GM23338 (cell line): ENCODE measurements at regions not wholly inside any gene's neighbourhood (a gene's known extent, or its start where the extent isn't known, plus 50 kb on each side); places are given as distances from the start of the nearest gene placed in this dataset.

ENCODE experiments used
- ATAC-seq: fragments of 200-7000 bp; cut with Tn5 transposase; 3 replicates; pipeline ENCODE4 v1.9.1; 2020
- DNase-seq: peaks from one replicate; pipeline ENCODE4 v3.0.0-alpha.2; 2015; ENCODE audit warnings: low spot score
- H2AFZ ChIP-seq: fragments of 200-600 bp; sonication (generic); 2 replicates; pipeline ENCODE4 v1.8.0; 2016; ENCODE audit warnings: antibody characterized with exemption, mild to moderate bottlenecking, moderate library complexity
- H3F3A ChIP-seq: fragments of 200-600 bp; sonication (generic); replicated peaks from 2 replicates; pipeline ENCODE4 v1.8.0; 2017; ENCODE audit warnings: antibody characterized with exemption, mixed run types, low read depth
- H3K27ac ChIP-seq: fragments of 200-600 bp; sonication (generic); 2 replicates; pipeline ENCODE4 v1.6.1; 2016; ENCODE audit warnings: low read depth
- H3K27me3 ChIP-seq: fragments of 200-600 bp; sonication (generic); 2 replicates; pipeline ENCODE4 v1.8.0; 2016; ENCODE audit warnings: mild to moderate bottlenecking, mixed run types, moderate library complexity; ENCODE audit not compliant: insufficient read depth
- H3K36me3 ChIP-seq: fragments of 200-600 bp; sonication (generic); 2 replicates; pipeline ENCODE4 v1.8.0; 2016; ENCODE audit warnings: mild to moderate bottlenecking; ENCODE audit not compliant: insufficient read depth
- H3K4me1 ChIP-seq: fragments of 200-600 bp; sonication (generic); 2 replicates; pipeline ENCODE4 v1.8.0; 2016; ENCODE audit warnings: mild to moderate bottlenecking, moderate library complexity; ENCODE audit not compliant: insufficient read depth
- H3K4me2 ChIP-seq: fragments of 200-600 bp; sonication (generic); 2 replicates; pipeline ENCODE4 v1.7.1; 2017; ENCODE audit warnings: mixed run types
- H3K4me3 ChIP-seq: fragments of 200-600 bp; sonication (generic); 2 replicates; pipeline ENCODE4 v1.6.1; 2016; ENCODE audit warnings: mixed run types
- H3K79me2 ChIP-seq: fragments of 200-600 bp; sonication (generic); replicated peaks from 2 replicates; pipeline ENCODE4 v1.8.0; 2017; ENCODE audit warnings: mild to moderate bottlenecking; ENCODE audit not compliant: insufficient read depth
- H3K9me2 ChIP-seq: fragments of 200-600 bp; sonication (generic); 2 replicates; pipeline ENCODE4 v1.8.0; 2017; ENCODE audit not compliant: insufficient read depth
- H4K20me1 ChIP-seq: fragments of 200-600 bp; sonication (generic); replicated peaks from 2 replicates; pipeline ENCODE4 v1.8.0; 2017; ENCODE audit warnings: mild to moderate bottlenecking; ENCODE audit not compliant: insufficient read depth
- H3K27ac Mint-ChIP-seq: 2 replicates; pipeline ENCODE4 v1.8.0; 2020; ENCODE audit warnings: inconsistent platforms, mild to moderate bottlenecking, moderate library complexity, mixed read lengths
- H3K27me3 Mint-ChIP-seq: 3 replicates; pipeline ENCODE4 v1.8.0; 2022; ENCODE audit warnings: low read depth, mild to moderate bottlenecking, moderate library complexity, mixed read lengths, inconsistent platforms; ENCODE audit not compliant: insufficient read depth, poor library complexity
- H3K36me3 Mint-ChIP-seq: 3 replicates; pipeline ENCODE4 v1.8.0; 2021; ENCODE audit warnings: low read depth, mild to moderate bottlenecking, inconsistent platforms, moderate library complexity, mixed read lengths
- H3K4me1 Mint-ChIP-seq: 3 replicates; pipeline ENCODE4 v1.8.0; 2020; ENCODE audit warnings: mild to moderate bottlenecking, inconsistent platforms, mixed read lengths
- H3K4me3 Mint-ChIP-seq: 3 replicates; pipeline ENCODE4 v1.8.0; 2021; ENCODE audit warnings: moderate library complexity, mild to moderate bottlenecking, inconsistent platforms, mixed read lengths
- H3K9me3 Mint-ChIP-seq: 3 replicates; pipeline ENCODE4 v1.8.0; 2020; ENCODE audit warnings: moderate library complexity, mild to moderate bottlenecking, inconsistent platforms, mixed read lengths
- CREB1 ChIP-seq: fragments of 250-450 bp; sonication (Bioruptor Pico); IDR thresholded peaks from 2 replicates; pipeline ENCODE4 v1.5.0; 2020; ENCODE audit warnings: low read depth, mild to moderate bottlenecking, moderate library complexity
- ETS1 ChIP-seq: IDR thresholded peaks from 2 replicates; pipeline ENCODE4 v1.6.1; 2016; ENCODE audit warnings: antibody characterized with exemption
- EZH2phosphoT487 ChIP-seq: fragments of 200-600 bp; sonication (generic); IDR thresholded peaks from one replicate; pipeline ENCODE4 v1.8.1; 2018; ENCODE audit warnings: antibody characterized with exemption; ENCODE audit not compliant: unreplicated experiment
- JUNB ChIP-seq: IDR thresholded peaks from one replicate; pipeline ENCODE4 v1.6.1; 2016; ENCODE audit warnings: antibody characterized with exemption; ENCODE audit not compliant: unreplicated experiment
- NANOG ChIP-seq: IDR thresholded peaks from 2 replicates; pipeline ENCODE4 v1.6.1; 2016; ENCODE audit warnings: antibody characterized with exemption, borderline replicate concordance
- POLR2AphosphoS5 ChIP-seq: IDR thresholded peaks from 2 replicates; pipeline ENCODE4 v1.6.1; 2016; ENCODE audit warnings: antibody characterized with exemption, low read depth
- STAT1 ChIP-seq: IDR thresholded peaks from one replicate; pipeline ENCODE4 v1.6.1; 2016; ENCODE audit warnings: antibody characterized with exemption; ENCODE audit not compliant: unreplicated experiment
- ZNF114 ChIP-seq: fragments of 250-450 bp; sonication (Bioruptor Pico); IDR thresholded peaks from 2 replicates; pipeline ENCODE4 v1.5.0; 2020; ENCODE audit warnings: mild to moderate bottlenecking, moderate library complexity
- ZNF331 ChIP-seq: fragments of 250-450 bp; sonication (Bioruptor Pico); IDR thresholded peaks from 2 replicates; pipeline ENCODE4 v1.5.0; 2020; ENCODE audit warnings: low read depth, mild to moderate bottlenecking, moderate library complexity
- TF ChIP-seq, protein P1 (sequence below): fragments of 250-450 bp; sonication (Bioruptor Pico); IDR thresholded peaks from 2 replicates; pipeline ENCODE4 v1.5.0; 2020; ENCODE audit warnings: mild to moderate bottlenecking, moderate library complexity
- TF ChIP-seq, protein P2 (sequence below): IDR thresholded peaks from one replicate; pipeline ENCODE4 v1.6.1; 2018; ENCODE audit warnings: antibody characterized with exemption; ENCODE audit not compliant: unreplicated experiment

- TF ChIP-seq, protein P1, sequence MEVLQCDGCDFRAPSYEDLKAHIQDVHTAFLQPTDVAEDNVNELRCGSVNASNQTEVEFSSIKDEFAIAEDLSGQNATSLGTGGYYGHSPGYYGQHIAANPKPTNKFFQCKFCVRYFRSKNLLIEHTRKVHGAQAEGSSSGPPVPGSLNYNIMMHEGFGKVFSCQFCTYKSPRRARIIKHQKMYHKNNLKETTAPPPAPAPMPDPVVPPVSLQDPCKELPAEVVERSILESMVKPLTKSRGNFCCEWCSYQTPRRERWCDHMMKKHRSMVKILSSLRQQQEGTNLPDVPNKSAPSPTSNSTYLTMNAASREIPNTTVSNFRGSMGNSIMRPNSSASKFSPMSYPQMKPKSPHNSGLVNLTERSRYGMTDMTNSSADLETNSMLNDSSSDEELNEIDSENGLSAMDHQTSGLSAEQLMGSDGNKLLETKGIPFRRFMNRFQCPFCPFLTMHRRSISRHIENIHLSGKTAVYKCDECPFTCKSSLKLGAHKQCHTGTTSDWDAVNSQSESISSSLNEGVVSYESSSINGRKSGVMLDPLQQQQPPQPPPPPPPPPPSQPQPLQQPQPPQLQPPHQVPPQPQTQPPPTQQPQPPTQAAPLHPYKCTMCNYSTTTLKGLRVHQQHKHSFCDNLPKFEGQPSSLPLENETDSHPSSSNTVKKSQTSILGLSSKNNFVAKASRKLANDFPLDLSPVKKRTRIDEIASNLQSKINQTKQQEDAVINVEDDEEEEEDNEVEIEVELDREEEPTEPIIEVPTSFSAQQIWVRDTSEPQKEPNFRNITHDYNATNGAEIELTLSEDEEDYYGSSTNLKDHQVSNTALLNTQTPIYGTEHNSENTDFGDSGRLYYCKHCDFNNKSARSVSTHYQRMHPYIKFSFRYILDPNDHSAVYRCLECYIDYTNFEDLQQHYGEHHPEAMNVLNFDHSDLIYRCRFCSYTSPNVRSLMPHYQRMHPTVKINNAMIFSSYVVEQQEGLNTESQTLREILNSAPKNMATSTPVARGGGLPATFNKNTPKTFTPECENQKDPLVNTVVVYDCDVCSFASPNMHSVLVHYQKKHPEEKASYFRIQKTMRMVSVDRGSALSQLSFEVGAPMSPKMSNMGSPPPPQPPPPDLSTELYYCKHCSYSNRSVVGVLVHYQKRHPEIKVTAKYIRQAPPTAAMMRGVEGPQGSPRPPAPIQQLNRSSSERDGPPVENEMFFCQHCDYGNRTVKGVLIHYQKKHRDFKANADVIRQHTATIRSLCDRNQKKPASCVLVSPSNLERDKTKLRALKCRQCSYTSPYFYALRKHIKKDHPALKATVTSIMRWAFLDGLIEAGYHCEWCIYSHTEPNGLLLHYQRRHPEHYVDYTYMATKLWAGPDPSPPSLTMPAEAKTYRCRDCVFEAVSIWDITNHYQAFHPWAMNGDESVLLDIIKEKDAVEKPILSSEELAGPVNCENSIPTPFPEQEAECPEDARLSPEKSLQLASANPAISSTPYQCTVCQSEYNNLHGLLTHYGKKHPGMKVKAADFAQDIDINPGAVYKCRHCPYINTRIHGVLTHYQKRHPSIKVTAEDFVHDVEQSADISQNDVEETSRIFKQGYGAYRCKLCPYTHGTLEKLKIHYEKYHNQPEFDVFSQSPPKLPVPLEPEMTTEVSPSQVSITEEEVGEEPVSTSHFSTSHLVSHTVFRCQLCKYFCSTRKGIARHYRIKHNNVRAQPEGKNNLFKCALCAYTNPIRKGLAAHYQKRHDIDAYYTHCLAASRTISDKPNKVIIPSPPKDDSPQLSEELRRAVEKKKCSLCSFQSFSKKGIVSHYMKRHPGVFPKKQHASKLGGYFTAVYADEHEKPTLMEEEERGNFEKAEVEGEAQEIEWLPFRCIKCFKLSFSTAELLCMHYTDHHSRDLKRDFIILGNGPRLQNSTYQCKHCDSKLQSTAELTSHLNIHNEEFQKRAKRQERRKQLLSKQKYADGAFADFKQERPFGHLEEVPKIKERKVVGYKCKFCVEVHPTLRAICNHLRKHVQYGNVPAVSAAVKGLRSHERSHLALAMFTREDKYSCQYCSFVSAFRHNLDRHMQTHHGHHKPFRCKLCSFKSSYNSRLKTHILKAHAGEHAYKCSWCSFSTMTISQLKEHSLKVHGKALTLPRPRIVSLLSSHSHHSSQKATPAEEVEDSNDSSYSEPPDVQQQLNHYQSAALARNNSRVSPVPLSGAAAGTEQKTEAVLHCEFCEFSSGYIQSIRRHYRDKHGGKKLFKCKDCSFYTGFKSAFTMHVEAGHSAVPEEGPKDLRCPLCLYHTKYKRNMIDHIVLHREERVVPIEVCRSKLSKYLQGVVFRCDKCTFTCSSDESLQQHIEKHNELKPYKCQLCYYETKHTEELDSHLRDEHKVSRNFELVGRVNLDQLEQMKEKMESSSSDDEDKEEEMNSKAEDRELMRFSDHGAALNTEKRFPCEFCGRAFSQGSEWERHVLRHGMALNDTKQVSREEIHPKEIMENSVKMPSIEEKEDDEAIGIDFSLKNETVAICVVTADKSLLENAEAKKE (CRISPR knock-in tag), result no peak
- TF ChIP-seq ETS1 (no peak), EZH2phosphoT487 (no peak), ZNF114 (CRISPR knock-in tag) (no peak)
Measured at GRCh38 chr6:132933090-132933489, 118.7 kb downstream of the RPS12 start (continued).

DNA sequence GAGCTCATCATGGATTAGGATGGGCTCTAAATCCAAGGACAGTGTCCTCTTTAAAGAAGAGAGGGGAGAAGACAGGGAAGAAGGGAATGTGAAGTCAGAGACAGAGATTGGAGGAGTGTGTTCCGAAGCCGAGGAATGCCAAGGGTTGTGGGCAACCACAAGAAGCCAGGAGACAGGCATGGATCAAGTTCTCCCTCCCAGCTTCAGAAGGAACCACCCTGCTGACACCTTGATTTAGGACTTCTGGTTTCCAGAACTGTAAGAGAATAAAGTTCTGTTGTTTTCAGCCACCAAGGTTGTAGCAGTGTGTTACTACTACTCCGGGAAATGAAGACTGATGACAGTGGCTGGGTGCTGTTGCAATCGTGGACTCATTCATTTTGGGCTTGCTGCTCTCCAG lies 120.1 kb downstream of the RPS12 start:
- Histone ChIP-seq H3K9me2 (0 out of 2 replicates have a peak, but pooled peaks cover under 1% of the 10 kb centered on the region), H2AFZ (0 out of 2 replicates have a peak overlapping the region, but pooled peaks have one; percentile 35), H3K27me3 (no peaks in the 10 kb centered on the region), H3K4me2 (no peak overlapping the region), H3F3A (no peaks in the 10 kb centered on the region), H3K27ac (no peak overlapping the region), H3K4me3 (no peak overlapping the region), H3K4me1 (0 out of 2 replicates have a peak, but pooled peaks cover 5% of the 10 kb centered on the region), H3K36me3 (no peaks in the 10 kb centered on the region), H4K20me1 (no peaks in the 10 kb centered on the region), H3K79me2 (no peaks in the 10 kb centered on the region)
- ATAC-seq (no peak), DNase-seq (no peak)
- no peaks in the 10 kb centered on the region for H3K9me3 Mint-ChIP-seq
- no peak overlapping the region for H3K4me3 Mint-ChIP-seq
- H3K27ac Mint-ChIP-seq, result no peak overlapping the region
- H3K4me1 Mint-ChIP-seq, result peaks cover 25% of the 10 kb centered on the region
- no peaks in the 10 kb centered on the region for H3K36me3 Mint-ChIP-seq
- peaks cover 2% of the 10 kb centered on the region for H3K27me3 Mint-ChIP-seq
- TF ChIP-seq JUNB (no peak), ETS1 (no peak), ZNF331 (CRISPR knock-in tag) (no peak), ZNF114 (CRISPR knock-in tag) (no peak), POLR2AphosphoS5 (no peak), NANOG (no peak), STAT1 (no peak), CREB1 (CRISPR knock-in tag) (no peak)
- TF ChIP-seq, protein P2, sequence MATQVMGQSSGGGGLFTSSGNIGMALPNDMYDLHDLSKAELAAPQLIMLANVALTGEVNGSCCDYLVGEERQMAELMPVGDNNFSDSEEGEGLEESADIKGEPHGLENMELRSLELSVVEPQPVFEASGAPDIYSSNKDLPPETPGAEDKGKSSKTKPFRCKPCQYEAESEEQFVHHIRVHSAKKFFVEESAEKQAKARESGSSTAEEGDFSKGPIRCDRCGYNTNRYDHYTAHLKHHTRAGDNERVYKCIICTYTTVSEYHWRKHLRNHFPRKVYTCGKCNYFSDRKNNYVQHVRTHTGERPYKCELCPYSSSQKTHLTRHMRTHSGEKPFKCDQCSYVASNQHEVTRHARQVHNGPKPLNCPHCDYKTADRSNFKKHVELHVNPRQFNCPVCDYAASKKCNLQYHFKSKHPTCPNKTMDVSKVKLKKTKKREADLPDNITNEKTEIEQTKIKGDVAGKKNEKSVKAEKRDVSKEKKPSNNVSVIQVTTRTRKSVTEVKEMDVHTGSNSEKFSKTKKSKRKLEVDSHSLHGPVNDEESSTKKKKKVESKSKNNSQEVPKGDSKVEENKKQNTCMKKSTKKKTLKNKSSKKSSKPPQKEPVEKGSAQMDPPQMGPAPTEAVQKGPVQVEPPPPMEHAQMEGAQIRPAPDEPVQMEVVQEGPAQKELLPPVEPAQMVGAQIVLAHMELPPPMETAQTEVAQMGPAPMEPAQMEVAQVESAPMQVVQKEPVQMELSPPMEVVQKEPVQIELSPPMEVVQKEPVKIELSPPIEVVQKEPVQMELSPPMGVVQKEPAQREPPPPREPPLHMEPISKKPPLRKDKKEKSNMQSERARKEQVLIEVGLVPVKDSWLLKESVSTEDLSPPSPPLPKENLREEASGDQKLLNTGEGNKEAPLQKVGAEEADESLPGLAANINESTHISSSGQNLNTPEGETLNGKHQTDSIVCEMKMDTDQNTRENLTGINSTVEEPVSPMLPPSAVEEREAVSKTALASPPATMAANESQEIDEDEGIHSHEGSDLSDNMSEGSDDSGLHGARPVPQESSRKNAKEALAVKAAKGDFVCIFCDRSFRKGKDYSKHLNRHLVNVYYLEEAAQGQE, result no peak
